HEK293T (cell line): ENCODE measurements at regions not wholly inside any gene's neighbourhood (a gene's known extent, or its start where the extent isn't known, plus 50 kb on each side); places are given as distances from the start of the nearest gene placed in this dataset.

ENCODE experiments used
- ARNT ChIP-seq: fragments of 450-650 bp; IDR thresholded peaks from 2 replicates; pipeline ENCODE4 v1.6.1; 2017; ENCODE audit warnings: mild to moderate bottlenecking
- ELF4 ChIP-seq: fragments of 450-650 bp; IDR thresholded peaks from 2 replicates; pipeline ENCODE4 v1.6.1; 2017; ENCODE audit warnings: antibody characterized with exemption
- FOXA1 ChIP-seq: fragments of 450-650 bp; IDR thresholded peaks from 2 replicates; pipeline ENCODE4 v1.6.1; 2016; ENCODE audit warnings: mild to moderate bottlenecking
- FOXM1 ChIP-seq: fragments of 450-650 bp; IDR thresholded peaks from 2 replicates; pipeline ENCODE4 v1.6.1; 2017; ENCODE audit warnings: mild to moderate bottlenecking, borderline replicate concordance
- HDGF ChIP-seq: fragments of 450-650 bp; IDR thresholded peaks from 2 replicates; pipeline ENCODE4 v1.6.1; 2017; ENCODE audit warnings: antibody characterized with exemption, borderline replicate concordance
- L3MBTL2 ChIP-seq: fragments of 450-650 bp; conservative IDR thresholded peaks from 2 replicates; pipeline ENCODE4 v1.6.1; 2016; ENCODE audit warnings: mild to moderate bottlenecking
- SP1 ChIP-seq: fragments of 450-650 bp; IDR thresholded peaks from 2 replicates; pipeline ENCODE4 v1.6.1; 2017
- SUZ12 ChIP-seq: fragments of 450-650 bp; IDR thresholded peaks from 2 replicates; pipeline ENCODE4 v1.6.1; 2016; ENCODE audit warnings: mild to moderate bottlenecking
- TARDBP ChIP-seq: fragments of 450-650 bp; IDR thresholded peaks from 2 replicates; pipeline ENCODE4 v1.6.1; 2016
- ZNF384 ChIP-seq: fragments of 450-650 bp; IDR thresholded peaks from 2 replicates; pipeline ENCODE4 v1.6.1; 2016
- TF ChIP-seq, protein P1 (sequence below): fragments of 450-650 bp; IDR thresholded peaks from 2 replicates; pipeline ENCODE4 v1.6.1; 2016

DNA sequence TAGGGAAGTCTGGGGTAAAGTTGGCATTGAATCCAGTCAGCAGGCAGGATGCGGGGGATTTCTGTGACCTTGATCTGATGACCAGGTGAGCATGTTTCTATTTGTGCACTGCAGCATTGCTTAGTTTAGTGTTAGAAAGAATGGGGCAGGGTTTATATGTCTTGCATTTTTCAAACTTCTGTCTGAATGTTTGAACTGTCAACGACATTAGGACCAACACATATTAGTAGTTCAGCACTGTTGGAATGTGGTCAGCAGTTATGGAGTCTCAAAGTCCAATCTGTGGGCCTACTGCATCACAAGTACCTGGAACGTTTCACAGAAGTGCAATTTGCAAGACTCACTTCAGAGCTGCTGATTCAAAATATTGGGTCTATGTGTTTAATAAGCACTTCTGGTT is 276.6 kb upstream of the BMP2 start:
- no peak for TF ChIP-seq FOXA1
- no peak for TF ChIP-seq ZNF384
- TF ChIP-seq SUZ12 = no peak
- TF ChIP-seq ELF4 = no peak
- TF ChIP-seq L3MBTL2 = no peak
- TF ChIP-seq SP1 = no peak
- no peak for TF ChIP-seq ARNT
- no peak for TF ChIP-seq TARDBP
- TF ChIP-seq FOXM1 = no peak
- TF ChIP-seq HDGF = no peak
- TF ChIP-seq, protein P1, sequence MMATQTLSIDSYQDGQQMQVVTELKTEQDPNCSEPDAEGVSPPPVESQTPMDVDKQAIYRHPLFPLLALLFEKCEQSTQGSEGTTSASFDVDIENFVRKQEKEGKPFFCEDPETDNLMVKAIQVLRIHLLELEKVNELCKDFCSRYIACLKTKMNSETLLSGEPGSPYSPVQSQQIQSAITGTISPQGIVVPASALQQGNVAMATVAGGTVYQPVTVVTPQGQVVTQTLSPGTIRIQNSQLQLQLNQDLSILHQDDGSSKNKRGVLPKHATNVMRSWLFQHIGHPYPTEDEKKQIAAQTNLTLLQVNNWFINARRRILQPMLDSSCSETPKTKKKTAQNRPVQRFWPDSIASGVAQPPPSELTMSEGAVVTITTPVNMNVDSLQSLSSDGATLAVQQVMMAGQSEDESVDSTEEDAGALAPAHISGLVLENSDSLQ = no peak
